Activated CD4-positive, alpha-beta T cell treated with anti-CD3 and anti-CD28 coated beads for 24 hours (primary cell): ENCODE measurements at regions not wholly inside any gene's neighbourhood (a gene's known extent, or its start where the extent isn't known, plus 50 kb on each side); places are given as distances from the start of the nearest gene placed in this dataset.

Source experiments
- DNase-seq, 2 donors: peaks; one replicate each; pipeline ENCODE4 v3.0.0-alpha.2; 2020; ENCODE audit warnings: low read depth in 2 of 2

- no peak for DNase-seq
Measured at GRCh38 chr1:5598824-5599395, 393.3 kb downstream of the NPHP4 start.

GRCh38 chr1:5597991-5598823, 394.0 kb downstream of the NPHP4 start:
- DNase-seq, result no peak

GRCh38 chr1:5597171-5597850, 394.9 kb downstream of the NPHP4 start:
- no peak for DNase-seq

GRCh38 chr1:5596651-5597050, 395.6 kb downstream of the NPHP4 start:
- DNase-seq, result no peak

- no peak for DNase-seq
Measured at GRCh38 chr1:5595531-5596170, 396.6 kb downstream of the NPHP4 start.

GRCh38 chr1:5594056-5594956, 397.9 kb downstream of the NPHP4 start:
- no peak for DNase-seq

GRCh38 chr1:5590717-5591116, 401.5 kb downstream of the NPHP4 start:
- DNase-seq, result no peak

- no peak for DNase-seq
Measured at GRCh38 chr1:5586629-5587028, 405.6 kb downstream of the NPHP4 start.

GRCh38 chr1:5585256-5585655, 407.0 kb downstream of the NPHP4 start:
- DNase-seq, result no peak

- no peak for DNase-seq
Measured at GRCh38 chr1:5580926-5581325, 411.3 kb downstream of the NPHP4 start.

- DNase-seq, result no peak
Measured at GRCh38 chr1:5579966-5580365, 412.3 kb downstream of the NPHP4 start.

- DNase-seq, result no peak
Measured at GRCh38 chr1:5578690-5579089, 413.5 kb downstream of the NPHP4 start.

GRCh38 chr1:5577255-5578040, 414.8 kb downstream of the NPHP4 start:
- no peak for DNase-seq

GRCh38 chr1:5576673-5577065, 415.6 kb downstream of the NPHP4 start:
- no peak for DNase-seq

GRCh38 chr1:5576011-5576672, 416.1 kb downstream of the NPHP4 start:
- DNase-seq, result no peak

GRCh38 chr1:5575396-5575940, 416.8 kb downstream of the NPHP4 start:
- DNase-seq, result no peak

- DNase-seq, result no peak
Measured at GRCh38 chr1:5574641-5575040, 417.6 kb downstream of the NPHP4 start.

- DNase-seq, result no peak
Measured at GRCh38 chr1:5572794-5573193, 419.4 kb downstream of the NPHP4 start.

- DNase-seq, result no peak
Measured at GRCh38 chr1:5571861-5572401, 420.3 kb downstream of the NPHP4 start.
